Tibial nerve (tissue), 4 donors: ENCODE measurements at regions not wholly inside any gene's neighbourhood (a gene's known extent, or its start where the extent isn't known, plus 50 kb on each side); places are given as distances from the start of the nearest gene placed in this dataset.

Experiments used
- DNase-seq, 2 donors: peaks; one replicate each; pipeline ENCODE4 v3.0.0-alpha.2; 2019; ENCODE audit warnings: low spot score in 2 of 2
- H3K27ac ChIP-seq, 4 donors: fragments of 200-600 bp; sonication (generic) in 3 of 4; one replicate each; pipeline ENCODE4 v1.5.1; 2017 to 2019; ENCODE audit warnings: mild to moderate bottlenecking in 1 of 4
- H3K27me3 ChIP-seq, 2 donors: fragments of 200-600 bp; sonication (generic) in 1 of 2; one replicate each; pipeline versions ENCODE4 v1.5.1 to v1.6.0; 2017 to 2019
- H3K36me3 ChIP-seq, 3 donors: fragments of 200-600 bp; sonication (generic); one replicate each; pipeline ENCODE4 v1.5.1; 2018 to 2019
- H3K4me1 ChIP-seq, 4 donors: fragments of 200-600 bp; sonication (generic) in 3 of 4; one replicate each; pipeline ENCODE4 v1.5.1; 2017 to 2019
- H3K4me3 ChIP-seq, 4 donors: fragments of 200-600 bp; sonication (generic) in 3 of 4; one replicate each; pipeline ENCODE4 v1.5.1; 2017 to 2019; ENCODE audit warnings: mild to moderate bottlenecking in 1 of 4, moderate library complexity in 1 of 4
- H3K9me3 ChIP-seq, 4 donors: fragments of 200-600 bp; sonication (generic) in 3 of 4; one replicate each; pipeline ENCODE4 v1.5.1; 2017 to 2019
- EP300 ChIP-seq, 2 donors: sonication (generic); formaldehyde crosslinking; IDR thresholded peaks; one replicate each; pipeline ENCODE4 v1.6.1; 2017; ENCODE audit warnings: antibody characterized with exemption in 2 of 2, mild to moderate bottlenecking in 1 of 2
- POLR2A ChIP-seq, 2 donors: fragments of 450-650 bp; IDR thresholded peaks; one replicate each; pipeline ENCODE4 v1.6.1; 2017; ENCODE audit warnings: antibody characterized with exemption in 2 of 2, mild to moderate bottlenecking in 2 of 2, moderate library complexity in 2 of 2
- WGBS, 2 donors: methylation state at CpG; one replicate each; pipeline ENCODE4 v1.1.5; 2018; 5-methylcytosine and 5-hydroxymethylcytosine counted together
- TF ChIP-seq, protein P1 (sequence below), 5 experiments: fragments of 200-600 bp in 3 of 5; fragments of 450-650 bp in 2 of 5; sonication (generic) in 3 of 5; IDR thresholded peaks; one replicate each; pipeline ENCODE4 v1.5.1; 2016 to 2019; ENCODE audit warnings: antibody characterized with exemption in 5 of 5, mild to moderate bottlenecking in 3 of 5, moderate library complexity in 2 of 5

GRCh38 chr4:23602720-23603119 lies 287.1 kb downstream of the PPARGC1A start:
- no peaks in the 10 kb centered on the region for H3K9me3 ChIP-seq
- no peaks in the 10 kb centered on the region for H3K27me3 ChIP-seq
- DNase-seq: no peak
- 61 to 81% methylated on average over 2 of the region's 2 CpGs for WGBS, 2 donors
- H3K27ac ChIP-seq: no peak overlapping the region
- no peak overlapping the region for H3K4me3 ChIP-seq
- H3K4me1 ChIP-seq: no peaks in the 10 kb centered on the region
- TF ChIP-seq POLR2A (IDR thresholded peaks at IDR 0.05) (no peak), EP300 (IDR thresholded peaks at IDR 0.05) (no peak)
- TF ChIP-seq, protein P1, sequence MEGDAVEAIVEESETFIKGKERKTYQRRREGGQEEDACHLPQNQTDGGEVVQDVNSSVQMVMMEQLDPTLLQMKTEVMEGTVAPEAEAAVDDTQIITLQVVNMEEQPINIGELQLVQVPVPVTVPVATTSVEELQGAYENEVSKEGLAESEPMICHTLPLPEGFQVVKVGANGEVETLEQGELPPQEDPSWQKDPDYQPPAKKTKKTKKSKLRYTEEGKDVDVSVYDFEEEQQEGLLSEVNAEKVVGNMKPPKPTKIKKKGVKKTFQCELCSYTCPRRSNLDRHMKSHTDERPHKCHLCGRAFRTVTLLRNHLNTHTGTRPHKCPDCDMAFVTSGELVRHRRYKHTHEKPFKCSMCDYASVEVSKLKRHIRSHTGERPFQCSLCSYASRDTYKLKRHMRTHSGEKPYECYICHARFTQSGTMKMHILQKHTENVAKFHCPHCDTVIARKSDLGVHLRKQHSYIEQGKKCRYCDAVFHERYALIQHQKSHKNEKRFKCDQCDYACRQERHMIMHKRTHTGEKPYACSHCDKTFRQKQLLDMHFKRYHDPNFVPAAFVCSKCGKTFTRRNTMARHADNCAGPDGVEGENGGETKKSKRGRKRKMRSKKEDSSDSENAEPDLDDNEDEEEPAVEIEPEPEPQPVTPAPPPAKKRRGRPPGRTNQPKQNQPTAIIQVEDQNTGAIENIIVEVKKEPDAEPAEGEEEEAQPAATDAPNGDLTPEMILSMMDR (IDR thresholded peaks at IDR 0.05): no peak
- H3K36me3 ChIP-seq: no peaks in the 10 kb centered on the region

GRCh38 chr4:23594125-23594524 lies 295.7 kb downstream of the PPARGC1A start:
- Histone ChIP-seq H3K4me1 (no peaks in the 10 kb centered on the region), H3K27ac (no peak overlapping the region), H3K36me3 (no peaks in the 10 kb centered on the region), H3K9me3 (peaks cover 0 to 9% (median 0%) of the 10 kb centered on the region in 4 donors), H3K4me3 (no peak overlapping the region), H3K27me3 (no peaks in the 10 kb centered on the region)
- 65 to 73% methylated on average over 3 of the region's 3 CpGs for WGBS, 2 donors
- DNase-seq: no peak
- no peak for TF ChIP-seq EP300 (IDR thresholded peaks at IDR 0.05)
- TF ChIP-seq POLR2A (IDR thresholded peaks at IDR 0.05): no peak
- TF ChIP-seq, protein P1 (IDR thresholded peaks at IDR 0.05): no peak

GRCh38 chr4:23590431-23590830 lies 299.4 kb downstream of the PPARGC1A start:
- 54 to 67% methylated on average over 2 of the region's 2 CpGs for WGBS, 2 donors
- DNase-seq: no peak
- H3K4me1 ChIP-seq: no peaks in the 10 kb centered on the region
- no peaks in the 10 kb centered on the region for H3K36me3 ChIP-seq
- H3K4me3 ChIP-seq: no peak overlapping the region
- no peaks in the 10 kb centered on the region for H3K27me3 ChIP-seq
- H3K9me3 ChIP-seq: peaks cover 0 to 9% (median 0%) of the 10 kb centered on the region in 4 donors
- TF ChIP-seq, protein P1 (IDR thresholded peaks at IDR 0.05): no peak
- TF ChIP-seq EP300 (IDR thresholded peaks at IDR 0.05): no peak
- TF ChIP-seq POLR2A (IDR thresholded peaks at IDR 0.05): no peak
- no peak overlapping the region for H3K27ac ChIP-seq

- Histone ChIP-seq H3K36me3 (no peaks in the 10 kb centered on the region), H3K4me1 (peaks cover 0 to 25% (median 0%) of the 10 kb centered on the region in 4 donors), H3K9me3 (no peaks in the 10 kb centered on the region), H3K4me3 (no peak overlapping the region), H3K27ac (no peak overlapping the region), H3K27me3 (no peaks in the 10 kb centered on the region)
- TF ChIP-seq, protein P1 (IDR thresholded peaks at IDR 0.05): no peak
- no peak for TF ChIP-seq EP300 (IDR thresholded peaks at IDR 0.05)
- no peak for TF ChIP-seq POLR2A (IDR thresholded peaks at IDR 0.05)
- WGBS, 2 donors: 15 to 17% methylated on average over 3 of the region's 3 CpGs
- DNase-seq: no peak
Observed at GRCh38 chr4:23584024-23584423, 305.8 kb downstream of the PPARGC1A start.

DNA sequence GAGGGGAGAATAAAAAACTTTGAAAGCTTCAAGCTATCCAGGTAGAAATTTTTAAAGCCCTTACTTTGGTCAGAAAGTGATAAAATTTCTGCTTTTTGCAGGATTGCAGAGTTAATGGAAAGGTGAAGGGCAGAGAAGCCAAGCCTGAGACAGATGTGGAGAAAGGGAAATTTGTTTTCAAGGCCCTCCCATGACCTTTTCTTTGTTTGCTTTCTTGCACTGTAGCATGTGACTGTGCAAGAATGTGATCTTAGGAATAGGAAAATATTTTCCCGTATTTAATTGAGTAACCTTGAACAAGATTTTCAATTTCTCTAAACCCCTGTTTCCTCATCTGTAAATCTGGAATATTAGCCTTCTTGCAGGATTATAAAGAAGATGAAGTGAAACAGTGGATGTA lies 307.2 kb downstream of the PPARGC1A start:
- DNase-seq: no peak
- Histone ChIP-seq H3K9me3 (no peaks in the 10 kb centered on the region), H3K27me3 (no peaks in the 10 kb centered on the region), H3K36me3 (no peaks in the 10 kb centered on the region), H3K4me1 (peaks cover 0 to 25% (median 0%) of the 10 kb centered on the region in 4 donors), H3K27ac (no peak overlapping the region), H3K4me3 (no peak overlapping the region)
- TF ChIP-seq EP300 (IDR thresholded peaks at IDR 0.05) (peak in 1 of 2 donors; percentile 11), POLR2A (IDR thresholded peaks at IDR 0.05) (no peak)
- TF ChIP-seq, protein P1 (IDR thresholded peaks at IDR 0.05): no peak
- WGBS, 2 donors: 16 to 18% methylated on average over 1 of the region's 1 CpG
